A549 (cell line): ENCODE measurements at regions not wholly inside any gene's neighbourhood (a gene's known extent, or its start where the extent isn't known, plus 50 kb on each side); places are given as distances from the start of the nearest gene placed in this dataset.

Experiments used
- CEBPB ChIP-seq, 2 experiments: fragments of >200 bp in 1 of 2; sonication (Bioruptor Twin) in 1 of 2; formaldehyde crosslinking in 1 of 2; IDR thresholded peaks; 2 replicates each; pipeline ENCODE4 v1.6.1; 2012 to 2016
- CTCF ChIP-seq: fragments of >200 bp; sonication (Bioruptor Twin); formaldehyde crosslinking; IDR thresholded peaks from 3 replicates; pipeline ENCODE4 v1.5.1; 2016
- EP300 ChIP-seq, 2 experiments: fragments of >200 bp; sonication (Bioruptor Twin); formaldehyde crosslinking; IDR thresholded peaks; 2 replicates in 1 of 2; 3 replicates in 1 of 2; pipeline ENCODE4 v1.6.1; 2016 to 2017
- FOSL2 ChIP-seq, 2 experiments: fragments of 450-650 bp in 1 of 2; fragments of >200 bp in 1 of 2; sonication (Bioruptor Twin) in 1 of 2; formaldehyde crosslinking; IDR thresholded peaks; 2 replicates each; pipeline versions ENCODE4 v1.5.0 to v1.6.1; 2016 to 2020; ENCODE audit warnings: mild to moderate bottlenecking in 1 of 2, moderate library complexity in 1 of 2
- HMGXB4 ChIP-seq: fragments of 250-450 bp; sonication (Bioruptor Pico); IDR thresholded peaks from 2 replicates; pipeline ENCODE4 v1.5.0; 2021; ENCODE audit warnings: mild to moderate bottlenecking, moderate library complexity, borderline replicate concordance
- KDM1A ChIP-seq: fragments of 200-600 bp; sonication (generic); IDR thresholded peaks from 2 replicates; pipeline ENCODE4 v1.6.1; 2016; ENCODE audit warnings: low read depth, mild to moderate bottlenecking
- MAFK ChIP-seq: fragments of 450-650 bp; IDR thresholded peaks from 2 replicates; pipeline ENCODE4 v1.6.1; 2014; ENCODE audit not compliant: partially characterized antibody
- POLR2A ChIP-seq: IDR thresholded peaks from 2 replicates; pipeline ENCODE4 v1.6.1; 2012; ENCODE audit warnings: mild to moderate bottlenecking, low read length
- RAD21 ChIP-seq, 2 experiments: fragments of >200 bp in 1 of 2; sonication (Bioruptor Twin) in 1 of 2; formaldehyde crosslinking in 1 of 2; IDR thresholded peaks in 1 of 2; conservative IDR thresholded peaks in 1 of 2; 2 replicates in 1 of 2; 3 replicates in 1 of 2; pipeline ENCODE4 v1.6.1; 2012 to 2018; ENCODE audit warnings: inconsistent platforms in 1 of 2
- REST ChIP-seq: fragments of 200-600 bp; sonication (generic); IDR thresholded peaks from 2 replicates; pipeline ENCODE4 v1.6.1; 2016; ENCODE audit warnings: antibody characterized with exemption, mild to moderate bottlenecking, moderate library complexity
- SMC3 ChIP-seq: fragments of >200 bp; sonication (Bioruptor Twin); formaldehyde crosslinking; IDR thresholded peaks from 3 replicates; pipeline ENCODE4 v1.6.1; 2018; ENCODE audit warnings: inconsistent platforms
- ZFP36 ChIP-seq: fragments of 450-650 bp; IDR thresholded peaks from 2 replicates; pipeline ENCODE4 v1.6.1; 2014; ENCODE audit warnings: borderline replicate concordance; ENCODE audit not compliant: partially characterized antibody
- TF ChIP-seq, protein P1 (sequence below): IDR thresholded peaks from 2 replicates; pipeline ENCODE4 v1.6.1; 2012

GRCh38 chr20:40579701-40580100, 109.3 kb downstream of the MAFB start:
- TF ChIP-seq CTCF (no peak), HMGXB4 (CRISPR knock-in tag) (no peak), POLR2A (no peak), ZFP36 (no peak), EP300 (IDR thresholded peaks at IDR 0.05) (no peak), SMC3 (no peak), KDM1A (no peak), MAFK (no peak), CEBPB (IDR thresholded peaks at IDR 0.05) (no peak), RAD21 (conservative IDR thresholded peaks at IDR 0.05 in 1 of 2, IDR thresholded peaks at IDR 0.05 in 1 of 2) (no peak), REST (no peak), FOSL2 (IDR thresholded peaks at IDR 0.05) (no peak), FOSL2 (CRISPR knock-in tag; IDR thresholded peaks at IDR 0.05) (no peak)
- TF ChIP-seq, protein P1, sequence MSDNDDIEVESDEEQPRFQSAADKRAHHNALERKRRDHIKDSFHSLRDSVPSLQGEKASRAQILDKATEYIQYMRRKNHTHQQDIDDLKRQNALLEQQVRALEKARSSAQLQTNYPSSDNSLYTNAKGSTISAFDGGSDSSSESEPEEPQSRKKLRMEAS: no peak
